Stomach (tissue), 8 donors: ENCODE measurements at regions not wholly inside any gene's neighbourhood (a gene's known extent, or its start where the extent isn't known, plus 50 kb on each side); places are given as distances from the start of the nearest gene placed in this dataset.

ENCODE experiments used
- DNase-seq, 2 donors: peaks; one replicate each; pipeline versions ENCODE4 v3.0.0 to v3.0.0-alpha.2; 2013 to 2019
- H3K27ac ChIP-seq, 5 donors: fragments of 200-600 bp in 4 of 5; sonication (generic) in 4 of 5; one replicate each; pipeline ENCODE4 v1.5.1; 2013 to 2019; ENCODE audit warnings: mild to moderate bottlenecking in 1 of 5, moderate library complexity in 1 of 5
- H3K27me3 ChIP-seq, 3 donors: fragments of 200-600 bp; sonication (generic); one replicate each; pipeline ENCODE4 v1.5.1; 2017 to 2019; ENCODE audit warnings: mixed run types in 1 of 3
- H3K36me3 ChIP-seq, 4 donors: fragments of 200-600 bp; sonication (generic); 1 replicate in 3 of 4; 2 replicates in 1 of 4; pipeline ENCODE4 v1.5.1; 2016 to 2019
- H3K4me1 ChIP-seq, 4 donors: fragments of 200-600 bp; sonication (generic); one replicate each; pipeline ENCODE4 v1.5.1; 2016 to 2019
- H3K4me3 ChIP-seq, 4 donors: fragments of 200-600 bp; sonication (generic) in 3 of 4; one replicate each; pipeline ENCODE4 v1.5.1; 2016 to 2019; ENCODE audit warnings: mild to moderate bottlenecking in 1 of 4
- H3K9me3 ChIP-seq, 4 donors: fragments of 200-600 bp; sonication (generic); one replicate each; pipeline ENCODE4 v1.5.1; 2016 to 2019
- CTCF ChIP-seq, 7 experiments: fragments of 450-650 bp in 4 of 7; fragments of 200-600 bp in 3 of 7; sonication (generic) in 3 of 7; IDR thresholded peaks; one replicate each; pipeline ENCODE4 v1.5.1; 2016 to 2019; ENCODE audit warnings: antibody characterized with exemption in 7 of 7, control low read depth in 2 of 7, mild to moderate bottlenecking in 1 of 7
- EP300 ChIP-seq: sonication (generic); formaldehyde crosslinking; IDR thresholded peaks from one replicate; pipeline ENCODE4 v1.6.1; 2017; ENCODE audit warnings: antibody characterized with exemption
- POLR2A ChIP-seq, 4 donors: fragments of 450-650 bp; IDR thresholded peaks; one replicate each; pipeline ENCODE4 v1.6.1; 2016; ENCODE audit warnings: antibody characterized with exemption in 4 of 4, control low read depth in 2 of 4, mild to moderate bottlenecking in 1 of 4, moderate library complexity in 1 of 4
- POLR2AphosphoS5 ChIP-seq, 3 donors: sonication (generic); formaldehyde crosslinking; IDR thresholded peaks; one replicate each; pipeline ENCODE4 v1.6.1; 2016; ENCODE audit warnings: antibody characterized with exemption in 3 of 3
- WGBS, 5 donors: extraction: QIAGEN DNeasy Blood & Tissue Kit in 3 of 5; methylation state at CpG; one replicate each; pipeline versions ENCODE4 v1.1.5 to v1.1.7; 2013 to 2018; 5-methylcytosine and 5-hydroxymethylcytosine counted together
- intact Hi-C: fragments of 100-400 bp; cut with DNase I; formaldehyde crosslinking; loops from one replicate; pipeline ENCODE4 v1.15.1; 2023; ENCODE audit warnings: low total_unique reads
- donor health status: healthy with polysubstance abuse.
- donor health status: Bipolar disorder and iron deficiency.
- donor health status: healthy.

- DNase-seq: no peak
- intact Hi-C loops: no loop called here
- H3K27ac ChIP-seq: no peak overlapping the region
These were observed 112.3 kb upstream of the PFKP start for GRCh38 chr10:2955064-2955463.

GRCh38 chr10:2953495-2953894 lies 113.9 kb upstream of the PFKP start:
- WGBS, 5 donors: 67 to 87% (median 83%) methylated on average over 2 of the region's 2 CpGs
- TF ChIP-seq EP300: no peak
- no peak for TF ChIP-seq CTCF (IDR thresholded peaks at IDR 0.05)
- TF ChIP-seq POLR2A (IDR thresholded peaks at IDR 0.05): no peak
- TF ChIP-seq POLR2AphosphoS5 (IDR thresholded peaks at IDR 0.05): no peak
- no peak overlapping the region for H3K27ac ChIP-seq
- intact Hi-C loops: no loop called here
- DNase-seq: no peak
- peaks cover 0 to 8% (median 0%) of the 10 kb centered on the region in 3 donors for H3K27me3 ChIP-seq
- H3K36me3 ChIP-seq: no peaks in the 10 kb centered on the region
- no peaks in the 10 kb centered on the region for H3K4me1 ChIP-seq
- H3K9me3 ChIP-seq: no peaks in the 10 kb centered on the region
- no peak overlapping the region for H3K4me3 ChIP-seq

More at GRCh38 chr10:2955064-2955463, 112.3 kb upstream of the PFKP start:
- H3K4me3 ChIP-seq: no peak overlapping the region
- WGBS, 5 donors: 23 to 50% (median 47%) methylated on average over 1 of the region's 1 CpG
- no peaks in the 10 kb centered on the region for H3K9me3 ChIP-seq
- TF ChIP-seq POLR2AphosphoS5 (IDR thresholded peaks at IDR 0.05): no peak
- TF ChIP-seq POLR2A (IDR thresholded peaks at IDR 0.05): no peak
- no peak for TF ChIP-seq CTCF (IDR thresholded peaks at IDR 0.05)
- TF ChIP-seq EP300: no peak
- no peaks in the 10 kb centered on the region for H3K36me3 ChIP-seq
- no peaks in the 10 kb centered on the region for H3K4me1 ChIP-seq
- peaks cover 0 to 2% (median 0%) of the 10 kb centered on the region in 3 donors for H3K27me3 ChIP-seq

GRCh38 chr10:2951235-2951835 lies 116.0 kb upstream of the PFKP start:
- DNase-seq: no peak
- H3K27me3 ChIP-seq: peaks cover 0 to 8% (median 0%) of the 10 kb centered on the region in 3 donors
- intact Hi-C loops: no loop called here
- WGBS, 5 donors: 77 to 86% (median 86%) methylated on average over 8 to 10 of the region's 10 CpGs
- no peak overlapping the region for H3K4me3 ChIP-seq
- H3K27ac ChIP-seq: no peak overlapping the region
- no peaks in the 10 kb centered on the region for H3K36me3 ChIP-seq
- TF ChIP-seq EP300: no peak
- no peak for TF ChIP-seq CTCF (IDR thresholded peaks at IDR 0.05)
- no peak for TF ChIP-seq POLR2AphosphoS5 (IDR thresholded peaks at IDR 0.05)
- no peak for TF ChIP-seq POLR2A (IDR thresholded peaks at IDR 0.05)
- H3K9me3 ChIP-seq: no peaks in the 10 kb centered on the region
- no peaks in the 10 kb centered on the region for H3K4me1 ChIP-seq

GRCh38 chr10:2950546-2950945 lies 116.8 kb upstream of the PFKP start:
- no peak overlapping the region for H3K4me3 ChIP-seq
- intact Hi-C loops: no loop called here
- no peaks in the 10 kb centered on the region for H3K9me3 ChIP-seq
- DNase-seq: no peak
- 57 to 74% (median 70%) methylated on average over 5 of the region's 5 CpGs for WGBS, 5 donors
- H3K36me3 ChIP-seq: no peaks in the 10 kb centered on the region
- no peak overlapping the region for H3K27ac ChIP-seq
- H3K4me1 ChIP-seq: no peaks in the 10 kb centered on the region
- no peak for TF ChIP-seq POLR2A (IDR thresholded peaks at IDR 0.05)
- H3K27me3 ChIP-seq: peaks cover 0 to 8% (median 0%) of the 10 kb centered on the region in 3 donors

- H3K27ac ChIP-seq: no peak overlapping the region
- no peaks in the 10 kb centered on the region for H3K36me3 ChIP-seq
- H3K27me3 ChIP-seq: peaks cover 0 to 14% (median 0%) of the 10 kb centered on the region in 3 donors
- WGBS, 5 donors: 82 to 85% (median 83%) methylated on average over 20 of the region's 20 CpGs
- TF ChIP-seq POLR2AphosphoS5 (IDR thresholded peaks at IDR 0.05): no peak
- H3K4me3 ChIP-seq: no peak overlapping the region
- H3K4me1 ChIP-seq: no peaks in the 10 kb centered on the region
- intact Hi-C loops: no loop called here
- no peaks in the 10 kb centered on the region for H3K9me3 ChIP-seq
- DNase-seq: no peak
These were observed 117.4 kb upstream of the PFKP start for GRCh38 chr10:2949948-2950354.
